ENCODE measurements at regions not wholly inside any gene's neighbourhood (a gene's known extent, or its start where the extent isn't known, plus 50 kb on each side); places are given as distances from the start of the nearest gene placed in this dataset.

- in situ Hi-C loops (cut with HindIII; ENCODE audit: low sequenced_read_pairs), result no loop called here
- H3K4me3 ChIP-seq (ENCODE audit: low read depth, low read length), result no peak overlapping the region
- TF ChIP-seq, protein P1, sequence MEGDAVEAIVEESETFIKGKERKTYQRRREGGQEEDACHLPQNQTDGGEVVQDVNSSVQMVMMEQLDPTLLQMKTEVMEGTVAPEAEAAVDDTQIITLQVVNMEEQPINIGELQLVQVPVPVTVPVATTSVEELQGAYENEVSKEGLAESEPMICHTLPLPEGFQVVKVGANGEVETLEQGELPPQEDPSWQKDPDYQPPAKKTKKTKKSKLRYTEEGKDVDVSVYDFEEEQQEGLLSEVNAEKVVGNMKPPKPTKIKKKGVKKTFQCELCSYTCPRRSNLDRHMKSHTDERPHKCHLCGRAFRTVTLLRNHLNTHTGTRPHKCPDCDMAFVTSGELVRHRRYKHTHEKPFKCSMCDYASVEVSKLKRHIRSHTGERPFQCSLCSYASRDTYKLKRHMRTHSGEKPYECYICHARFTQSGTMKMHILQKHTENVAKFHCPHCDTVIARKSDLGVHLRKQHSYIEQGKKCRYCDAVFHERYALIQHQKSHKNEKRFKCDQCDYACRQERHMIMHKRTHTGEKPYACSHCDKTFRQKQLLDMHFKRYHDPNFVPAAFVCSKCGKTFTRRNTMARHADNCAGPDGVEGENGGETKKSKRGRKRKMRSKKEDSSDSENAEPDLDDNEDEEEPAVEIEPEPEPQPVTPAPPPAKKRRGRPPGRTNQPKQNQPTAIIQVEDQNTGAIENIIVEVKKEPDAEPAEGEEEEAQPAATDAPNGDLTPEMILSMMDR (IDR thresholded peaks at IDR 0.05; ENCODE audit: low read depth, low read length), result no peak
- no peak for DNase-seq (ENCODE audit: low read depth, low spot score)
Measured at GRCh38 chr13:73665261-73665660, 468.9 kb downstream of the KLF12 start.

DNA sequence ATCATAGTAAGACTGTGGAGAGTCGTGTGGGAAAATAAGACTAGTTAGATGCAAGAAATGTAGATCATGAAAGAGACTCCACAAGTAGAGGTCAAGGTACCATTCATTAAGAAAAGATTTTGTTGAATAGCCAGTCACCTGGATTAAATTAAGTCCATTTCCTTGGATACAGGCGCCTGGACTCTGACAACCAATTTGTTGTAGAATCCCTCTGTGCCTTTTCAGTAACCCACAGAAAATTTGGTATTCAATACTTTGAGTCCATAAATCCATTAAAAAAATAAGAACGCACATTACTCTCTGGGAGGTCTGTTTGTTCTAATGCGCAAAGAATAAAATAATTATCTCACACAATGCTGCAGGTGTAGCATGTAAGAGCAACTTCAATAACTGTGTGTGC, 469.4 kb downstream of the KLF12 start:
- in situ Hi-C loops (cut with HindIII; ENCODE audit: low sequenced_read_pairs), result no loop called here
- H3K4me3 ChIP-seq (ENCODE audit: low read depth, low read length), result no peak overlapping the region
- DNase-seq (ENCODE audit: low read depth, low spot score), result no peak
- TF ChIP-seq, protein P1 (IDR thresholded peaks at IDR 0.05; ENCODE audit: low read depth, low read length), result no peak

DNA sequence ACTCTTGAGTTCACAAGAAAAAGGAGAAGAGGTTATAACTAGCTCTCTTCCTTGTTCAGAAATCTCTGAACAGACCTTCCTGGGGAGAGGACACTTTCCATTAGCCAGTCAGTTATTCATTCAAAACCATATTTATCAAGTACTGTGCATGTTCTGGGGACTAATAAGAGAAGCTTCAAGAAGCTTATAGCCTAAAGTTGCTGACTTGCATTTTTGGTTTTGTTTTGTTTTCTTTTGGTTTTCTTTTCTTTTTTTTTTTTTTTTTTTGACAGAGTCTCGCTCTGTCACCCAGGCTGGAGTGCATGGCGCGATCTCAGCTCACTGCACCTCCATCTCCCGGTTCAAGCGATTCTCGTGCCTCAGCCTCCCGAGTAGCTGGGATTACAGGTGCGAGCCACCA, 471.4 kb downstream of the KLF12 start:
- in situ Hi-C loops (cut with HindIII; ENCODE audit: low sequenced_read_pairs), result no loop called here
- no peak for DNase-seq (ENCODE audit: low read depth, low spot score)
- H3K4me3 ChIP-seq (ENCODE audit: low read depth, low read length), result no peak overlapping the region
- TF ChIP-seq, protein P1 (IDR thresholded peaks at IDR 0.05; ENCODE audit: low read depth, low read length), result no peak

DNA sequence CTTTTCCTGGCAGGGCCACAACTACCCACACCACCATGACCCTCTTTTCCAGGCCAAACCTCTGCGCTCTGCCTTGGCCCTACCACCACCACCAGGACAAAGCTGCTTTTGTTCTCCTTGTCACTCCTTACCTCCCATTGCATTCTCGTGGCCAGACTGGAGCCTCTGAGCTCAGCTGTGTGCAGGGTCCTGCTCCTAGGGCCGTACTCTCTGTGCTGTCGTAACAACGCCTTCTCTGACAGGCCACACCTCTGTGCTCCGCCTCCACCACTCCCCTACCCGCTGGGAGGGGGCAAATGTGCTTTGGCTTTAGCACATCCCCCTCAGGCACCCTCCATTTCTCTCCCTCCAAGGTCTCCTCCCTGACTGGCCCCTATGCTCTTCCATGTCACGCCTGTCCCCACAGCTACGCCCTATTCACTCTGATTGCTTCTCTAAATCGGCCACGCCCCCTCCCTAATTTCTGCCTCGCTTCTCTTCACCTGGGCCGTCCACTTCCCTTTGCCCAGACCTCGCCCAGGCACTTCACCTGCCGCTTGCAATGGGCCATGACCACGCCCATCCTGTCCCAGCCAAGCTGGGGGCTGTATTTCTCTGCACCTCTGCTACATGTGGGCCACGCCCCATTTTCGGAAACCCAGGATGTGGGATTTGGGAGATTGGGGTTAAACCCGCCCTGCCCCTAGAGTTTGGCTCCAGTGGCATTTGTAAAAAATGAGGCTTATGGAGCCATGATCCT, 472.3 kb downstream of the KLF12 start:
- in situ Hi-C loops (cut with HindIII; ENCODE audit: low sequenced_read_pairs), result no loop called here
- TF ChIP-seq, protein P1 (IDR thresholded peaks at IDR 0.05; ENCODE audit: low read depth, low read length), result no peak
- DNase-seq (ENCODE audit: low read depth, low spot score), result no peak

GRCh38 chr13:73661066-73661465, 473.1 kb downstream of the KLF12 start:
- TF ChIP-seq, protein P1 (IDR thresholded peaks at IDR 0.05; ENCODE audit: low read depth, low read length), result no peak
- in situ Hi-C loops (cut with HindIII; ENCODE audit: low sequenced_read_pairs), result no loop called here
- H3K4me3 ChIP-seq (ENCODE audit: low read depth, low read length), result no peak overlapping the region
- DNase-seq (ENCODE audit: low read depth, low spot score), result no peak

More for the DNA sequence above, 472.3 kb downstream of the KLF12 start:
- no peak overlapping the region for H3K4me3 ChIP-seq (ENCODE audit: low read depth, low read length)

- no peak overlapping the region for H3K4me3 ChIP-seq (ENCODE audit: low read depth, low read length)
- in situ Hi-C loops (cut with HindIII; ENCODE audit: low sequenced_read_pairs), result no loop called here
- DNase-seq (ENCODE audit: low read depth, low spot score), result no peak
- TF ChIP-seq, protein P1 (IDR thresholded peaks at IDR 0.05; ENCODE audit: low read depth, low read length), result no peak
Measured at GRCh38 chr13:73658639-73659038, 475.6 kb downstream of the KLF12 start.
